ENCODE measurements at regions not wholly inside any gene's neighbourhood (a gene's known extent, or its start where the extent isn't known, plus 50 kb on each side); places are given as distances from the start of the nearest gene placed in this dataset.
"Not testable (repeated sequence)": the region's sequence is repeated elsewhere in the genome, so short reads cannot be mapped to it uniquely, and the experiment has no call there.

DNA sequence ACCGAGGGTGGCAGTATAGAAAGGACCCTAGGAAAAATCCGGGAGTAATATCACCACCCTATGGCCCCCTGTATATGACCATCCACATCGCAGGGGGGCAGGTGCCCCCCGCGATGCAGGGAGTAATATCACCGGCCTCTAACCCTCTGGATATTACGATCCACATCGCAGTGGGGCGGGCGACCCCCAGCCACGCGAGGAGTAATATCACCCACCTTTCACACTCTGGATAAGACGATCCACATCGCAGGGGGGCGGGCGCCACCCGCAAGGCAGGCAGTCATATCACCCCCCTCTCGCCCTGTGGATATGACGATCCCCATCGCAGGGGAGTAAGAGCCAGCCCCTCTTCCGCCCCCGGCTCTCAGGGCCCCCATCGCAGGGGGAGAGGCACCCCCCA, 76.7 kb upstream of the RUBCNL start:
- TF ChIP-seq, protein P1, sequence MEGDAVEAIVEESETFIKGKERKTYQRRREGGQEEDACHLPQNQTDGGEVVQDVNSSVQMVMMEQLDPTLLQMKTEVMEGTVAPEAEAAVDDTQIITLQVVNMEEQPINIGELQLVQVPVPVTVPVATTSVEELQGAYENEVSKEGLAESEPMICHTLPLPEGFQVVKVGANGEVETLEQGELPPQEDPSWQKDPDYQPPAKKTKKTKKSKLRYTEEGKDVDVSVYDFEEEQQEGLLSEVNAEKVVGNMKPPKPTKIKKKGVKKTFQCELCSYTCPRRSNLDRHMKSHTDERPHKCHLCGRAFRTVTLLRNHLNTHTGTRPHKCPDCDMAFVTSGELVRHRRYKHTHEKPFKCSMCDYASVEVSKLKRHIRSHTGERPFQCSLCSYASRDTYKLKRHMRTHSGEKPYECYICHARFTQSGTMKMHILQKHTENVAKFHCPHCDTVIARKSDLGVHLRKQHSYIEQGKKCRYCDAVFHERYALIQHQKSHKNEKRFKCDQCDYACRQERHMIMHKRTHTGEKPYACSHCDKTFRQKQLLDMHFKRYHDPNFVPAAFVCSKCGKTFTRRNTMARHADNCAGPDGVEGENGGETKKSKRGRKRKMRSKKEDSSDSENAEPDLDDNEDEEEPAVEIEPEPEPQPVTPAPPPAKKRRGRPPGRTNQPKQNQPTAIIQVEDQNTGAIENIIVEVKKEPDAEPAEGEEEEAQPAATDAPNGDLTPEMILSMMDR (IDR thresholded peaks at IDR 0.05; ENCODE audit: extremely low read depth, missing control alignments), result no peak
- no peak for DNase-seq (ENCODE audit: low spot score)

DNA sequence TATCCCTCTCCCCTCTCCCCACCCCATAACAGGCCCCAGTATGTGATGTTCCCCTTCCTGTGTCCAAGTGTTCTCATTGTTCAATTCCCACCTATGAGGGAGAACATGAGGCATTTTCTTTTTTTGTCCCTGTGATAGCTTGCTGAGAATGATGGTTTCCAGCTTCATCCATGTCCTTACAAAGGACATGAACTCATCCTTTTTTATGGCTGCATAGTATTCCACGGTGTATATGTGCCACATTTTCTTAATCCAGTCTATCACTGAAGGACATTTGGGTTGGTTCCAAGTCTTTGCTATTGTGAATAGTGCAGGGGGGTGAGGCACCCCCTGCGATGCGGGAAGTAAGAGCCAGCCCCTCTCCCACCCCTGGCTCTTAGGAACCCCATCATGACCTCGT, 73.2 kb upstream of the RUBCNL start:
- not testable (repeated sequence) for DNase-seq (ENCODE audit: low spot score)

DNA sequence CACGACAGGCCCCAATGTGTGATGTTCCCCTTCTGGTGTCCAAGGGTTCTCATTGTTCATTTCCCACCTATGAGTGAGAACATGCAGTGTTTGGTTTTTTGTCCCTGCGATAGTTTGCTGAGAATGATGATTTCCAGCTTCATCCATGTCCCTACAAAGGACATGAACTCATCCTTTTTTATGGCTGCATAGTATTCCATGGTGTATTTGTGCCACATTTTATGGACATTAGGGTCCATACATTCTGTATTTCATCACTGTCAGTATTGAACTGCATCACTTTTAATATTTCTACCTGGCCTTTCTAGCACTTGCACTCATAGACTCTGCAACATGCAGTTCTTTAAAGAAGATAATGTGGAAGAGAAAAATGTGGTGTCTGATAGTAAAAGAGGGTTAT, 70.2 kb upstream of the RUBCNL start:
- not testable (repeated sequence) for DNase-seq (ENCODE audit: low spot score)

DNA sequence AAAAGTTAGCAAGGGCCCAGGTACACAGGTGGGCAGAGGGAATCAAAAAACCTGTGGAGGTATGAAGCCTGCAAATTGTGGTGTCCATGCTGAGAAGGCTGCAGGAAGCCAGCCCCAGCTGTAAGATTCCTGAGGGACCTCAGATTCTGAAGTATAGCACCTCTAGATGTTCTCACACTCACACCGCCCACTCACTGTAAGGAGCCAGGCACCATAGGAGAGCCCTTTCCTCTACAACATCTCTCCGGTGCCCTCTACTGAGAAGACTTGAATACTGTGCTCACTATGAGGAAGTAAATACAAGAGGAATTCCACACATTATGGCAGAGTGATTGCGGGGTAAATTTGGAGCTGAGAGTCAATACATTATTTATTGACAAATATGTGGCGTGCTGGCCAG, 68.9 kb upstream of the RUBCNL start:
- TF ChIP-seq, protein P1 (IDR thresholded peaks at IDR 0.05; ENCODE audit: extremely low read depth, missing control alignments), result peak; percentile 40
- not testable (repeated sequence) for DNase-seq (ENCODE audit: low spot score)

DNA sequence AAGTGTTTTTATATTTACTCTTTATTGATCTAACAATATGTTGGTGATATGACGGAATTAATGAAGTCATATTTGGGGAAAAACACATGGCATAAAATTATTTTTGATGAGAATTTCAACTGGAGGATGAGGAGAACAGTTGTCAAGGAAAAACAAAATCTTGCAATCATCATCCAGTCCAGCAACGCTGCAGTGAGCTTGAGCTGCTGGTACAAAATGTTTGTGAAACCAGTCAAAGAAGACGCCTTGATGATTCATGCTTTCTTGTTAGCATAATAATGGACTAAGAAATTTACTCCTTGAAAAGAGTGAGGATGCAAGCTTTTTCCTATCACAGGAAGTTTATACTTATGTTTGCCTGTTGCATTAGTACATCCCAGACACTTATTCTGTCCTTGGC, 64.1 kb upstream of the RUBCNL start:
- DNase-seq (ENCODE audit: low spot score), result not testable (repeated sequence)

DNA sequence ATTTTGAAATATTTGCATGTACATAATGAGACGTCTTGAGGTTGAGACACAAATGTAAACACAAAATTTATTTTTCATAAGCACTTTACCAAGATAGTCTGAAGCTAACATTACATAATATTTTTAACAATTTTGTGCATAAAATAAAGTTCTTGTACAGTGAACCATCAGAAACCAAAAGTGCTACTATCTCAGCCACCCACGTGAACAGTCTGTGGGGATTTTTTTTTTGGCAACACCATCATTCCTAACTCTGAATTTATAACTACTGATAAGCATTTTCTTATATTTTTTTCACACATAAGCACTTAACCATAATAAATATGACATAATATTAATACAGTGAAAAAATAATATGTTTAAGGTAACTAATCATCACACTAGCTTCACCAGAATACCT, 62.9 kb upstream of the RUBCNL start:
- not testable (repeated sequence) for DNase-seq (ENCODE audit: low spot score)

DNA sequence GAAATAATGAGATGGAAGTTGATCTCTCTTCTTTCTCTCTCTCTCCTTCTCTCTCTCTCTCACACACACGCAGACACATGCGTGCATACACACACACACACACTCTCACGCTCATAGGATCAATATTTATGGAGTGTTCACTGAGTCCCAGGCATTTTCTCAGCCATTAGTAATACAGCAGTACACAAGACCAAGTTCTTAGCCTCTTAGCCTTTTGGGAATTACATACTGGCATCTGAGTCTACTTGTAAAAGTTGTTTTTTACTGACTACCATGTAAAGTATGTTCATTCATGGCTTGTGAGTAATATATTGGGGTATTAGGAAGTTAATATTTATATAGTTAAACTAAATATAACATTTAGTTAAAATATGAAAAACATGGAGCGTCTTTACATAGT, 61.1 kb upstream of the RUBCNL start:
- not testable (repeated sequence) for DNase-seq (ENCODE audit: low spot score)

DNA sequence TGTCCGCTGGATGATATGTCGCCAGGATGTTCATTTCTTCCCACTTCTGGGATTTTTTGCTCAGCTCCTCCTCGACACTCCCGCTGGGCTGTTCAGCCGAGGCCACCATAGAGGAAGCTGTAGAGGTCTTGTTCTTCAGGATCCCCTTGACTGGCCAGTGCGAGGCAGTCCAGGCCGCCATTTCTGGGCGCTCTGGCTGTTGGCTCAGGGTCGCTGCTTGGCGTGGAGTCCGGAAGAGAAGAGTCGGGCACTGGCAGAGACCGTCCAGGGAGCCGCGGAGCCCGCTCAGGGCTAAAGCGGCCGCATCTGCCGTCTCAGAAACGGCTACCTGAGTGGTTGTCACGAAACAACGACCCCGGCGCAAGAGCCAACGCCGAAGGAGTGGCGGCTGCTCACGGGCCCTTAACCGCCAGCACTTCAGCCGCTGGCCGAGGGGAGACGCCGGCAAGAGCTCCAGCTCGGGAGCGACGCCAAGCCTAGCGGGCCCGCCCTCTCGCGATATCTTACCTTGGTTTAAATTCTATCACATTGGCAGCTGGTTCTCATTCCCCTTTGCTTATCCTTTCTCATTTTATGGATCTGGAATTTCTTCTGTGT, 50.9 kb upstream of the RUBCNL start:
- DNase-seq (ENCODE audit: low spot score), result not testable (repeated sequence)
